Ishikawa (cell line): ENCODE measurements at regions not wholly inside any gene's neighbourhood (a gene's known extent, or its start where the extent isn't known, plus 50 kb on each side); places are given as distances from the start of the nearest gene placed in this dataset.

Experiments
- CEBPB ChIP-seq: IDR thresholded peaks from 2 replicates; pipeline ENCODE4 v1.6.1; 2012
- CREB1 ChIP-seq: IDR thresholded peaks from 2 replicates; pipeline ENCODE4 v1.6.1; 2012; ENCODE audit warnings: low read depth
- EGR1 ChIP-seq: IDR thresholded peaks from 2 replicates; pipeline ENCODE4 v1.6.1; 2012
- EP300 ChIP-seq: IDR thresholded peaks from 2 replicates; pipeline ENCODE4 v1.6.1; 2012; ENCODE audit warnings: borderline replicate concordance
- FOXM1 ChIP-seq: IDR thresholded peaks from 2 replicates; pipeline ENCODE4 v1.6.1; 2012; ENCODE audit warnings: low read depth, borderline replicate concordance
- NFIC ChIP-seq: IDR thresholded peaks from 2 replicates; pipeline ENCODE4 v1.6.1; 2012
- RAD21 ChIP-seq: IDR thresholded peaks from 2 replicates; pipeline ENCODE4 v1.6.1; 2012; ENCODE audit warnings: low read depth
- REST ChIP-seq: IDR thresholded peaks from 2 replicates; pipeline ENCODE4 v1.6.1; 2012; ENCODE audit warnings: low read depth, mild to moderate bottlenecking
- TAF1 ChIP-seq: IDR thresholded peaks from 2 replicates; pipeline ENCODE4 v1.6.1; 2012; ENCODE audit warnings: low read depth, mild to moderate bottlenecking
- TCF12 ChIP-seq: IDR thresholded peaks from 2 replicates; pipeline ENCODE4 v1.6.1; 2012; ENCODE audit warnings: low read depth
- TEAD4 ChIP-seq: IDR thresholded peaks from 2 replicates; pipeline ENCODE4 v1.6.1; 2012
- YY1 ChIP-seq: IDR thresholded peaks from 2 replicates; pipeline ENCODE4 v1.6.1; 2012; ENCODE audit warnings: low read depth
- ZBTB7A ChIP-seq: IDR thresholded peaks from 2 replicates; pipeline ENCODE4 v1.6.1; 2012; ENCODE audit warnings: low read depth
- TF ChIP-seq, protein P1 (sequence below): IDR thresholded peaks from 2 replicates; pipeline ENCODE4 v1.6.1; 2012
- TF ChIP-seq, protein P2 (sequence below): IDR thresholded peaks from 2 replicates; pipeline ENCODE4 v1.6.1; 2012

DNA sequence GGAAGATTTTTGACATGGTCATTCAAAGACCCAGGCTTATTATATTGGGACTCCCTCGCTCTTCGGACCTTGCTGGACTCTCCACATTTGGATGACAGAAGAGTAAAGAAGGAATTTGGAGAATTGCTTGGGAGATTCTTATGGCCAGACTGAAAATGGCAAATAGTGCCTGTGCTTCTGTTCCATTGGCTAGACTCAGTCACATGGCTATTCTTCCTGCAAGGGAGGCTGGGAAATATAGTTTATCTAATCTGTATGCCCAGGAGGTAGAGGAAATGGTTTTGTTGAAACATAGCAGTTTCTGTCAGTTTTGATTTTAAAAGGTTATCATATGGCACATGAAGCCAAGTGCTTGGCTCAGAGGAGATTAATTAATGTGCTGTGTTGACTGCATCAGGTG is 286.6 kb upstream of the JAG1 start:
- no peak for TF ChIP-seq ZBTB7A
- no peak for TF ChIP-seq REST
- TF ChIP-seq, protein P1, sequence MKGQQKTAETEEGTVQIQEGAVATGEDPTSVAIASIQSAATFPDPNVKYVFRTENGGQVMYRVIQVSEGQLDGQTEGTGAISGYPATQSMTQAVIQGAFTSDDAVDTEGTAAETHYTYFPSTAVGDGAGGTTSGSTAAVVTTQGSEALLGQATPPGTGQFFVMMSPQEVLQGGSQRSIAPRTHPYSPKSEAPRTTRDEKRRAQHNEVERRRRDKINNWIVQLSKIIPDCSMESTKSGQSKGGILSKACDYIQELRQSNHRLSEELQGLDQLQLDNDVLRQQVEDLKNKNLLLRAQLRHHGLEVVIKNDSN = peak; percentile 51
- TF ChIP-seq, protein P2, sequence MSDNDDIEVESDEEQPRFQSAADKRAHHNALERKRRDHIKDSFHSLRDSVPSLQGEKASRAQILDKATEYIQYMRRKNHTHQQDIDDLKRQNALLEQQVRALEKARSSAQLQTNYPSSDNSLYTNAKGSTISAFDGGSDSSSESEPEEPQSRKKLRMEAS = no peak

DNA sequence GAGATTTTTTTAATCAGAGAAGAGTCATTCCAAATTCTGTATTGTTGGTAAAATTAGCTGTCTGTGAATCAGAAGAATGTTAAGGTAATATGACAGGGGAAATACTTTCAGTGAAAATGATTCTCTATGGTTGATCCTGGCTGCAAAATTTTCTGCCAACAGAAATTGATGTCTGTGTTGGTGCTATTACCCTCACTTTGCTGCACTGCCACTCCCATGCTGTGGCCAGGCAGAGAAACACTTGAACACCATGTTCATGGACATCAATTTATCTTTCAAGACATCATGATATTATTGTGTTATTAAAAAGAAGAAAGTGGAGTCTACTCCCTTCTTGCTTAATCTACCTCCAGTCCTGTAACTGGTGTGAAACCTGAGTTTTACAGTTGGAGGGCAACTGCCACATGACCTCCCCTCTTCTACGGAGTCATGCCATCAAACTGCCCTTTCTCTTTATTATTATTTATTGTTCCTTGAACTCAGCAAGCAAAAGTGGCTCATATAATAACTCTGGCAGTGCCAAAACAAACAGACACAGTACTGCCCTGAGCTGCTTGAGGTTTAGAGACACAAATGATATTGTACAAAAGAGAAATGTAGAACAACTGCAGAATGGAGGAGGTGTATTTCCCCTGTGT is 288.0 kb upstream of the JAG1 start:
- TF ChIP-seq NFIC (no peak), REST (no peak), CREB1 (no peak), CEBPB (no peak), EGR1 (no peak), TEAD4 (no peak), RAD21 (no peak), ZBTB7A (no peak), TAF1 (no peak)
- TF ChIP-seq, protein P2 = no peak
- TF ChIP-seq, protein P1 = no peak

- TF ChIP-seq EGR1 = no peak
- TF ChIP-seq, protein P1 = peak; percentile 18; the same call in 1 of the 2 replicates
These were observed 289.1 kb upstream of the JAG1 start for GRCh38 chr20:10962937-10963336.

DNA sequence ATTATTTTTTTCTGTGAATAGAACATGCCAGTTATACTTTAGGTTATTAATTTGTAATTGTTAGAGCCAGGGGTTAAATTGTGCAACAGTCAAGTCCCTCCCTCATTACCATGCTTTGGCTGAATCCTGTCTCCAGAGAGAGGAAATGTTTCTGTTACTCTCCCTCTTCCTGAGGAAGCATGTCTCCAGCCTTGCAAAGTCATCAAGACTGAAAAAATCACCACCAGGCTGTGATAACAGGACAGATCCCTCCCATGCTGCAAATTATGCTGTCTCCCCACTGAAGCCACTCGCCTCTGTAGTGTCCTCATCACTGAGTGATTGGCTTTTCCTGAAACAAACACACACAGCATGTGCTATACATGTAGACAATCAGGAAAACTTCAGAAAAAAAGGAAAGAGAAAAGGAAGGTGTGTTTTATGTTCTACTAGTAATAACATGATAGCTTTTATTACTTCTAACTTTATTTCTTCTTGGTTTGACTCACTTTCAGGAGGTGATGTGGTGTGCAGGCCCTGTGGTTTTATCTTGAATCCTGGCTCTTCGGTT is 290.0 kb upstream of the JAG1 start:
- TF ChIP-seq RAD21 (no peak), REST (no peak), TCF12 (no peak), CREB1 (no peak), EGR1 (no peak), YY1 (no peak), TEAD4 (no peak), CEBPB (no peak), ZBTB7A (no peak), NFIC (no peak), FOXM1 (no peak), EP300 (no peak)
- TF ChIP-seq, protein P2 = no peak
- TF ChIP-seq, protein P1 = no peak
